H1 (cell line): ENCODE measurements at regions not wholly inside any gene's neighbourhood (a gene's known extent, or its start where the extent isn't known, plus 50 kb on each side); places are given as distances from the start of the nearest gene placed in this dataset.

Experiments used
- CTCF ChIA-PET: fragments of 300-600 bp; sonication (Branson Sonifier 250); formaldehyde crosslinking; loops from one replicate; lab custom pipeline; 2021; ENCODE audit not compliant: partially characterized antibody; lab: Charles Lee
- POLR2A ChIA-PET: fragments of 300-600 bp; sonication (Branson Sonifier 250); formaldehyde crosslinking; loops from one replicate; lab custom pipeline; 2021; ENCODE audit warnings: inconsistent platforms; ENCODE audit not compliant: partially characterized antibody; lab: Charles Lee
- DNase-seq, 2 experiments: peaks; one replicate each; pipeline versions ENCODE4 v3.0.0 to v3.0.0-alpha.2; 2010 to 2022; ENCODE audit warnings: low spot score in 2 of 2, low read depth in 1 of 2, mixed read lengths in 1 of 2
- FAIRE-seq: peaks from 2 replicates; lab custom pipeline; 2011; peaks lifted over from hg19 to GRCh38; lab: Jason Lieb, UNC
- H2AFZ ChIP-seq: 2 replicates; pipeline ENCODE4 v1.8.1; 2012; ENCODE audit warnings: low read length, inconsistent platforms
- H2AK5ac ChIP-seq: 2 replicates; pipeline ENCODE4 v1.6.1; 2013; ENCODE audit warnings: low read depth, low read length
- H2BK120ac ChIP-seq: replicated peaks from 2 replicates; pipeline ENCODE3; 2013; ENCODE audit warnings: low read depth, low read length, inconsistent platforms
- H2BK12ac ChIP-seq: 2 replicates; pipeline ENCODE4 v1.6.1; 2013; ENCODE audit warnings: low read depth, low read length
- H2BK15ac ChIP-seq: 2 replicates; pipeline ENCODE4 v1.6.1; 2013; ENCODE audit warnings: low read length
- H2BK20ac ChIP-seq: 2 replicates; pipeline ENCODE4 v1.6.1; 2013; ENCODE audit warnings: low read length
- H2BK5ac ChIP-seq: 2 replicates; pipeline ENCODE4 v1.6.1; 2013; ENCODE audit warnings: low read depth, low read length
- H3K14ac ChIP-seq: 2 replicates; pipeline ENCODE4 v1.6.1; 2013; ENCODE audit warnings: inconsistent platforms; ENCODE audit not compliant: insufficient read length
- H3K18ac ChIP-seq: 2 replicates; pipeline ENCODE4 v1.6.1; 2013; ENCODE audit warnings: low read length; ENCODE audit errors: extremely low read depth
- H3K23ac ChIP-seq: 2 replicates; pipeline ENCODE4 v1.6.1; 2013; ENCODE audit warnings: inconsistent platforms; ENCODE audit not compliant: insufficient read length
- H3K23me2 ChIP-seq: 2 replicates; pipeline ENCODE4 v1.6.1; 2013; ENCODE audit warnings: low read depth, low read length
- H3K27ac ChIP-seq: 2 replicates; pipeline ENCODE4 v1.6.1; 2011; ENCODE audit warnings: low read depth, low read length, inconsistent platforms
- H3K27me3 ChIP-seq, 4 experiments: replicated peaks in 1 of 4; 1 replicate in 1 of 4; 2 replicates in 3 of 4; pipeline versions ENCODE4 v1.6.1 to v1.8.1; 2011 to 2013; ENCODE audit warnings: low read length in 3 of 4, mild to moderate bottlenecking in 3 of 4, inconsistent platforms in 2 of 4, mixed read lengths in 2 of 4, moderate library complexity in 1 of 4; ENCODE audit not compliant: control insufficient read depth in 3 of 4, insufficient read depth in 3 of 4; ENCODE audit errors: extremely low read depth in 1 of 4
- H3K36me3 ChIP-seq, 4 experiments: 2 replicates each; pipeline versions ENCODE4 v1.6.1 to v1.8.1; 2011 to 2013; ENCODE audit warnings: mild to moderate bottlenecking in 4 of 4, low read length in 3 of 4, moderate library complexity in 2 of 4, control low read depth in 1 of 4, inconsistent platforms in 1 of 4; ENCODE audit not compliant: insufficient read depth in 4 of 4, control insufficient read depth in 2 of 4
- H3K4ac ChIP-seq: replicated peaks from 2 replicates; pipeline ENCODE3; 2013; ENCODE audit warnings: low read length, low read depth, mixed read lengths, inconsistent platforms; ENCODE audit not compliant: insufficient read length
- H3K4me1 ChIP-seq, 4 experiments: replicated peaks in 1 of 4; 1 replicate in 1 of 4; 2 replicates in 3 of 4; pipeline versions ENCODE4 v1.6.1 to v1.8.1; 2011 to 2013; ENCODE audit warnings: low read length in 3 of 4, inconsistent platforms in 2 of 4, mixed read lengths in 1 of 4; ENCODE audit not compliant: insufficient read depth in 4 of 4, control insufficient read depth in 3 of 4
- H3K4me2 ChIP-seq, 2 experiments: 2 replicates each; pipeline versions ENCODE4 v1.6.1 to v1.8.1; 2011 to 2013; ENCODE audit warnings: low read depth in 2 of 2, low read length in 2 of 2, control low read depth in 1 of 2, inconsistent platforms in 1 of 2, mild to moderate bottlenecking in 1 of 2; ENCODE audit not compliant: insufficient read depth in 1 of 2
- H3K4me3 ChIP-seq, 4 experiments: fragments of 200-600, 300-600 bp in 1 of 4; sonication (generic), shearing (Covaris generic), sonication (Bioruptor Twin) in 1 of 4; 2 replicates each; pipeline versions ENCODE4 v1.5.1 to v1.8.1; 2011 to 2016; ENCODE audit warnings: low read length in 4 of 4, low read depth in 3 of 4, control low read depth in 2 of 4, inconsistent platforms in 2 of 4, mild to moderate bottlenecking in 2 of 4, mixed read lengths in 1 of 4, moderate library complexity in 1 of 4; ENCODE audit not compliant: insufficient read depth in 2 of 4; ENCODE audit errors: extremely low read depth in 1 of 4
- H3K56ac ChIP-seq: replicated peaks from 2 replicates; pipeline ENCODE3; 2013; ENCODE audit warnings: low read depth, mild to moderate bottlenecking, mixed read lengths, low read length, inconsistent platforms; ENCODE audit not compliant: insufficient read length
- H3K79me1 ChIP-seq: 2 replicates; pipeline ENCODE4 v1.6.1; 2013; ENCODE audit warnings: low read depth, low read length, control low read depth
- H3K79me2 ChIP-seq, 2 experiments: 2 replicates each; pipeline versions ENCODE4 v1.6.1 to v1.8.1; 2012 to 2013; ENCODE audit warnings: low read length in 2 of 2, mild to moderate bottlenecking in 2 of 2, inconsistent platforms in 1 of 2; ENCODE audit not compliant: insufficient read depth in 2 of 2, control insufficient read depth in 1 of 2
- H3K9ac ChIP-seq, 4 experiments: replicated peaks in 1 of 4; 1 replicate in 1 of 4; 2 replicates in 3 of 4; pipeline versions ENCODE4 v1.6.1 to v1.8.1; 2011 to 2013; ENCODE audit warnings: low read depth in 3 of 4, low read length in 3 of 4, control low read depth in 2 of 4, mild to moderate bottlenecking in 2 of 4, moderate library complexity in 2 of 4, inconsistent platforms in 1 of 4; ENCODE audit errors: extremely low read depth in 1 of 4
- H3K9me3 ChIP-seq, 2 experiments: 2 replicates each; pipeline versions ENCODE4 v1.6.1 to v1.8.1; 2012 to 2013; ENCODE audit warnings: mild to moderate bottlenecking in 2 of 2, moderate library complexity in 2 of 2, control low read depth in 1 of 2, inconsistent platforms in 1 of 2, low read depth in 1 of 2, low read length in 1 of 2, mixed read lengths in 1 of 2; ENCODE audit not compliant: insufficient read depth in 2 of 2
- H4K20me1 ChIP-seq, 2 experiments: replicated peaks in 1 of 2; 2 replicates each; pipeline versions ENCODE3 to v1.8.1; 2011 to 2013; ENCODE audit warnings: inconsistent platforms in 2 of 2, low read length in 2 of 2, mild to moderate bottlenecking in 1 of 2; ENCODE audit not compliant: insufficient read depth in 2 of 2, control insufficient read depth in 1 of 2
- H4K5ac ChIP-seq: 2 replicates; pipeline ENCODE4 v1.6.1; 2013; ENCODE audit warnings: low read length, low read depth, mixed read lengths, inconsistent platforms; ENCODE audit not compliant: insufficient read length
- H4K8ac ChIP-seq: 2 replicates; pipeline ENCODE4 v1.8.0; 2013; ENCODE audit warnings: mild to moderate bottlenecking, moderate library complexity, low read length, inconsistent platforms; ENCODE audit not compliant: insufficient read depth; ENCODE audit errors: extremely low read depth
- H4K91ac ChIP-seq: replicated peaks from 2 replicates; pipeline ENCODE3; 2013; ENCODE audit warnings: low read length, mixed read lengths, inconsistent platforms; ENCODE audit not compliant: insufficient read length
- WGBS, 2 experiments: shearing (Covaris generic) in 1 of 2; methylation state at CpG; one replicate each; pipeline versions ENCODE4 v1.1.6 to v1.1.7; 2013 to 2015; ENCODE audit warnings: low lambda C conversion rate in 2 of 2, mixed read lengths in 2 of 2, inconsistent platforms in 1 of 2, low coverage in 1 of 2, missing lambda C conversion rate in 1 of 2; ENCODE audit not compliant: insufficient replicate concordance in 2 of 2, insufficient coverage in 1 of 2, insufficient read length in 1 of 2; ENCODE audit errors: extremely low coverage in 1 of 2, missing lambda C conversion rate in 1 of 2; 5-methylcytosine and 5-hydroxymethylcytosine counted together

DNA sequence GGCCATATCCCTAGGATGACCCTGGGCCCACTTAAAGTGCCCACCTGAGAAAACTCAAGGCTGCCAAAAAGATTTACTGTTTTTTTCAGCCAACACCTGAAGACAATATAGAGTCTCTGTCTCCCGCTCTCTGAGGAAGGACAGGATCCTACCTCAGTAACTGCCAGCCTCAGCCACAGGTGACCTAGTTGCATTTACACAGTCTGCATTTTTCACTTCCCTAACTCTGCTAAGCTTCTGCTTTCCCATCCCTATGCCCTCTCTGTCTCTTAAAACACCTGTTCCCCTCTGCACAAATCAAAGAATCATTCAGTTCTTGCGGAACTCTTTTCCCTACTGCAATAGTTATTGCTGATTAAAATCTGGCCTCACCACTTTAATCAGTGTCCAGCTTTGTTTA is 609.5 kb downstream of the UQCRFS1 start:
- no peak for FAIRE-seq
- CTCF ChIA-PET: interaction anchor here (1.5 kb wide), 1 partner anchor 30 kb away, joined by 4 read pairs; no protein-coding TSS in a partner anchor
- WGBS, 2 experiments: 98% methylated on average over 2 of the region's 2 CpGs; no CpG with 5 or more reads in 1 of the 2 experiments

More for the DNA sequence above, 609.5 kb downstream of the UQCRFS1 start:
- Histone ChIP-seq H4K8ac (no peak overlapping the region), H4K20me1 (peaks cover 0 to 1% of the 10 kb centered on the region in 2 experiments), H2BK12ac (no peak overlapping the region), H2AK5ac (no peak overlapping the region), H3K27me3 (no peaks in the 10 kb centered on the region), H3K56ac (no peak overlapping the region), H3K79me2 (no peaks in the 10 kb centered on the region), H3K36me3 (peaks cover 0 to 16% (median 1%) of the 10 kb centered on the region in 4 experiments; a peak in 3 of 8 replicates), H3K4me3 (no peak overlapping the region), H2BK120ac (no peak overlapping the region), H2AFZ (no peak overlapping the region), H3K23me2 (no peaks in the 10 kb centered on the region), H3K79me1 (no peaks in the 10 kb centered on the region; the same call in 1 of the 2 replicates), H3K18ac (no peak overlapping the region), H3K27ac (no peak overlapping the region), H3K9me3 (peaks cover 11 to 15% of the 10 kb centered on the region in 2 experiments), H2BK20ac (no peak overlapping the region), H3K9ac (no peak overlapping the region), H3K4me2 (no peak overlapping the region), H2BK15ac (no peak overlapping the region), H3K4ac (no peak overlapping the region), H4K91ac (no peak overlapping the region), H3K23ac (no peak overlapping the region), H3K4me1 (no peaks in the 10 kb centered on the region), H3K14ac (no peak overlapping the region), H4K5ac (no peak overlapping the region), H2BK5ac (no peak overlapping the region)
- no peak for DNase-seq
- POLR2A ChIA-PET: no interaction called here
